GM12892 (cell line): ENCODE measurements at regions not wholly inside any gene's neighbourhood (a gene's known extent, or its start where the extent isn't known, plus 50 kb on each side); places are given as distances from the start of the nearest gene placed in this dataset.
"Not testable (repeated sequence)": the region's sequence is repeated elsewhere in the genome, so short reads cannot be mapped to it uniquely, and the experiment has no call there.

Source experiments
- DNase-seq: peaks from one replicate; pipeline ENCODE4 v3.0.0; 2011; ENCODE audit not compliant: insufficient read length
- FAIRE-seq: peaks from 2 replicates; lab custom pipeline; 2011; peaks lifted over from hg19 to GRCh38; lab: Jason Lieb, UNC
- POLR2A ChIP-seq: IDR thresholded peaks from 2 replicates; pipeline ENCODE4 v1.6.1; 2011; ENCODE audit warnings: low read depth, low read length, control low read depth
- POLR2AphosphoS5 ChIP-seq: IDR thresholded peaks from 2 replicates; pipeline ENCODE4 v1.6.1; 2011; ENCODE audit warnings: low read depth, low read length, control low read depth
- TAF1 ChIP-seq: IDR thresholded peaks from 2 replicates; pipeline ENCODE4 v1.6.1; 2011; ENCODE audit warnings: low read depth, mild to moderate bottlenecking, control low read depth, low read length, borderline replicate concordance

DNA sequence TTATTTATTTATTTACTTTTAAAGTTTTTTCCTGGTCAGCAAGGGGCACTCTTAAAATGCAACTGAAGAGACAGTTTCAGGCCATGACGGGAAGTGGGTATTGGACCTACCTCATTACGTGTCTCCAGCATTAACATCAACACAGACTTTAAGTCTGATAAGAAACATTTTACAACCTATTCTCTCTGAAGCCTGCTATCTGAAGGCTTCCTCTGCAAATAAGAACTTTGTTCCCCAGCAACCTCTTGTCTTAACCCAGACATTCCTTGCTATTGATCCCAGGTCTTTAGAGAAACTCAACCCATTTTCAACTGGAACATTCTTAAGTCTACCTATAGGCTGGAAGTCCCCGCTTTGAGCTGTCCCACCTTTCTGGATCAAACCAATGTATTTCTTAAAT is 258.3 kb upstream of the TMPRSS15 start:
- DNase-seq = no peak
- no peak for FAIRE-seq
- TF ChIP-seq POLR2A (no peak), TAF1 (no peak), POLR2AphosphoS5 (no peak)

DNA sequence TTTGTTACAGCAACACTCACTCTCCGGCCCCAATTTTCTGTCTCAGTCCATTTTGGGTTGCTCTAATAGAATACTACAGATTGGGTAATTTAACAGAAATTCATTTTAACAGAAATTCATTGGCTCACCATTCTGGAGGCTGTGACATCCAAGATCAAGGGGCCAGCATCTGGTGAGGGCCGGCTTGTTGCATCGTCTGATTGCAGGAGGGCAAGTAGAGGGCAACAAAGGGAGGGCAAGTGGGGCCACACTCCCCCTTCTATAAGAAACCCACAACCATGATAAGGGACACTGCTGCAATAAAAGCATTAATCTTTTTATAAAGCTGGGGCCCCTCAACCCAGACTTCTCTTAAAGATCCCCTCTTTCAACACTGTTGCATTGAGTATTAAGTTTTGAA is 260.1 kb upstream of the TMPRSS15 start:
- no peak for DNase-seq
- TF ChIP-seq POLR2A (no peak), POLR2AphosphoS5 (no peak), TAF1 (no peak)
- no peak for FAIRE-seq

GRCh38 chr21:18666725-18667124 is 263.1 kb upstream of the TMPRSS15 start:
- FAIRE-seq = no peak
- TF ChIP-seq POLR2AphosphoS5 (no peak), POLR2A (no peak), TAF1 (no peak)
- DNase-seq = no peak

GRCh38 chr21:18673789-18674188 is 270.2 kb upstream of the TMPRSS15 start:
- no peak for DNase-seq
- FAIRE-seq = no peak
- TF ChIP-seq POLR2A = no peak
- no peak for TF ChIP-seq TAF1
- no peak for TF ChIP-seq POLR2AphosphoS5

DNA sequence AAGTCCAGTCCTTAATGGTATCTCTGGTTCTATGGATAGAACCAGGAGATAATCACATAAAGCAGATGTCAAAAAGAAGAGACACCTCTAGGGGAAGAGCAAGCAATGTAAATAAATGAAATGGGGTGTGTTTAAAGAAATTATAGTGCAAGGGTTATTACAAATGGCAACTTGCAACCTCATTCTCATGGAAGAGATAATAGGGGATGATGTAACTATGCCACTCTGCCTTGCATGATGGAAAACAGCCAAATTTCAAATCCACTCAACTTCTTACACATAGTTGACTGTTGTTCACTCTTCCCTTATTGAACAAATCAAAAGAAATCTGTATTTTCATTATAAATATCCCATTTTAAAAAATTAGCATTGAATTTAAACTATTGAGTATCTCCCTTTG is 274.0 kb upstream of the TMPRSS15 start:
- TF ChIP-seq POLR2AphosphoS5 (no peak), POLR2A (no peak), TAF1 (no peak)
- FAIRE-seq (no peak), DNase-seq (no peak)

- DNase-seq (no peak), FAIRE-seq (no peak)
- no peak for TF ChIP-seq POLR2A
- TF ChIP-seq TAF1 = no peak
- no peak for TF ChIP-seq POLR2AphosphoS5
Observed at GRCh38 chr21:18705971-18706370, 302.4 kb upstream of the TMPRSS15 start.

DNA sequence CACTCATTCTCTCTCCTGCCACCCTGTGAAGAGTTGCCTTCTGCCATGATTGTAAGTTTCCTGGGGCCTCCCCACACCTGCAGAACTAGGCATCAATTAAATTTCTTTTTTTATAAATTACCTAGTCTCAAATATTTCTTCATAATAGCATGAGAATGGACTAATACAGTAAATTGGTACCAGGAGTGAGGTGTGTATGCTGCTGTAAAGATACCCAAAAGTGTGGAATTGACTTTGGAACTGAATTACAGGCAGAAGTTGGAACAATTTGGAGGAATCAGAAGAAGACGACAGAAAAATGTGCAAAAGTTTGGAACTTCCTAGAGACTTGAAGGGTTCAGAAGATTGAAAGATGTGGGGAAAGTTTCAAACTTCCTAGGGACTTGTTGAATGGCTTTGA is 308.1 kb upstream of the TMPRSS15 start:
- no peak for TF ChIP-seq TAF1
- no peak for TF ChIP-seq POLR2A
- TF ChIP-seq POLR2AphosphoS5 = no peak
- DNase-seq (no peak), FAIRE-seq (no peak)

DNA sequence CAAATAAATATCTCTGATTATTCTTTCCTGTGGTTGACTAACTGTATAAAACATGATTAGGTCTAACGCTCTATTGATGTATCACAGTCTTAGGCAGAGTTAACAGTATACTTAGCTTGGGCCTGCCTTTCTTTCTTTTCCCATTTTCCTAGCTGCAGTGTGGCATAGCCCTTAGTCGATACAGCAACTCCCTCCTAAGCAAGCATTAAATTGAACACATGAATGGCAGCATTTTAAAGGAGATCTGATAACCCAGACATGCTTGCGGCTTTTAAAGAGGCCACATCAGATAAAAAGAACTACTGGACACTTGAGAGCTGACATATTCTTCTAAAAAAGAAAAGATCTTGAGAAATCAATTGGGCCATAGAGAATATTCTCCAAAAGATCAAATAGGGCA is 312.0 kb upstream of the TMPRSS15 start:
- no peak for DNase-seq
- FAIRE-seq = no peak
- no peak for TF ChIP-seq TAF1

- TF ChIP-seq TAF1 (no peak), POLR2A (no peak), POLR2AphosphoS5 (no peak)
- DNase-seq (no peak), FAIRE-seq (no peak)
Observed at GRCh38 chr21:18716578-18717138, 313.1 kb upstream of the TMPRSS15 start.

- no peak for FAIRE-seq
- no peak for DNase-seq
- TF ChIP-seq POLR2AphosphoS5 = no peak
- no peak for TF ChIP-seq POLR2A
- TF ChIP-seq TAF1 = no peak
Observed at GRCh38 chr21:18722193-18722592, 318.6 kb upstream of the TMPRSS15 start.

DNA sequence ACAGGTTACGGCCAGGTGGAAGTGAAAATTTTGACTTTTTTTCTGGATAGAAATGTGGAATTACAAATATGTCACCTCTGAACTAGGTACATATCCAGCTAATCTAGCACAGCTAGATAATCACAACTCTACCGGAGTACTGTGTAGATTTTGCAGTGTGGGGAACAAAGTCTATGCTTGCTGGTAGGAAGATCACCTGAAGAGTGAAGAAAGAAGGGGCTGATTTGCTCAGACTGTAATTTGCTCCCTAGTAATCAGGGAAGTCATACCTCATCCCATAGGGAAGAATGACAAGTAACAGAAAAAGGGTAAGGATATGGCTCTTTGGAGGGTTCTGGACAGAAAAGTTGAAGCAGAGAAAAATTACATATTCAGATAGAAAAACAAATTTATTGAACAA is 319.6 kb upstream of the TMPRSS15 start:
- no peak for TF ChIP-seq POLR2A
- no peak for TF ChIP-seq TAF1
- TF ChIP-seq POLR2AphosphoS5 = no peak
- no peak for FAIRE-seq
- DNase-seq = no peak

GRCh38 chr21:18725653-18726052 is 322.1 kb upstream of the TMPRSS15 start:
- TF ChIP-seq POLR2AphosphoS5 = no peak
- TF ChIP-seq TAF1 = no peak
- no peak for TF ChIP-seq POLR2A
- FAIRE-seq (no peak), DNase-seq (no peak)

DNA sequence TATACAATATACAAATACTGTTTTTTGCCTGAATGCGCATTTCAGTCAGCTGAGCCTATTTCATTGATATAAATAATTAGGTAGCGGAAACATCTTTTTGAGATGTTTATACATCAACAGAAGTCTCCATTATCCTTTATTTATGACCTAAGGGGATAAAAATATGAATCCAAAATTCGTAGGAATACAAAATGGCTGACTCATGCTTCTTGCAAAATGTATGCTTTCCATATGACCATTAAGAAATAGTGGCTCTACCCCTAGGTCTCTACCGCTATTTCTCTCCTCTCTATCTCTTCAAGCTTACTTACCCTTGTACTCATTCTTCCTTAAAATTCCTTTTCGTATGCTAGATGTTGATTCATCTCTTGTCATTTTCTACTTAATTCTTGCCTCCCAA is 338.4 kb upstream of the TMPRSS15 start:
- DNase-seq (no peak), FAIRE-seq (no peak)
- TF ChIP-seq POLR2A (no peak), POLR2AphosphoS5 (no peak), TAF1 (no peak)

GRCh38 chr21:18743531-18743930 is 339.9 kb upstream of the TMPRSS15 start:
- FAIRE-seq (no peak), DNase-seq (no peak)
- no peak for TF ChIP-seq POLR2AphosphoS5
- TF ChIP-seq POLR2A = no peak
- no peak for TF ChIP-seq TAF1

DNA sequence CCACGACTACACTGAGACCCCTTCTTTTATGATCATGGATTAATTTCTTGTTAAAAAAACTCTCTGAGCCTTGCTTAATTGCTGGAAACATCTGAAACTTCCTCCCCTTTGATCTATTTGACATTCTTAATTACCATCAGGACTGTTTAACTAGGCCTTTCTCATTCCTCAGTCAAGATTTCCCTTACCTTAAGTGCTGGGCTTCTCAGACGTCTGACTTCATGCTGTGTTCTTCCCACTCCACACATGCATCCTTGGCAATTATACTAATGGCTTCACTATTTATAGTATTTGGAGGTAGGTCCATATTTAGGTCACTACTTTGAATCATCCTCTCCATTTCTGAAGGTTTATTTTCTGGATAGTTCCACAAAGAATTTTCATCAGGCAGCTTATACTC is 341.3 kb upstream of the TMPRSS15 start:
- DNase-seq (no peak), FAIRE-seq (no peak)
- TF ChIP-seq POLR2AphosphoS5 (no peak), POLR2A (no peak), TAF1 (no peak)

- not testable (repeated sequence) for FAIRE-seq, DNase-seq
Observed at GRCh38 chr21:18752894-18753293, 349.3 kb upstream of the TMPRSS15 start.

GRCh38 chr21:18756272-18756671 is 352.7 kb upstream of the TMPRSS15 start:
- DNase-seq, FAIRE-seq: not testable (repeated sequence)
